Calu3 (cell line): ENCODE measurements at regions not wholly inside any gene's neighbourhood (a gene's known extent, or its start where the extent isn't known, plus 50 kb on each side); places are given as distances from the start of the nearest gene placed in this dataset.
"Not testable (repeated sequence)": the region's sequence is repeated elsewhere in the genome, so short reads cannot be mapped to it uniquely, and the experiment has no call there.

Source experiments
- BruUV-seq: library from RNA; stranded (reverse); fragments of 400-500 nt; replicated peaks from 2 replicates; lab custom pipeline; 2021; lab: Mats Ljungman, UMichigan
- CTCF ChIA-PET: fragments of 300-600 bp; sonication (Branson Sonifier 250); formaldehyde crosslinking; loops from one replicate; lab custom pipeline; 2022; ENCODE audit warnings: antibody characterized with exemption; lab: Charles Lee
- DNase-seq: peaks from one replicate; pipeline ENCODE4 v3.0.0; 2022
- H3K27ac Mint-ChIP-seq: one replicate; pipeline ENCODE4 v1.8.0; 2022; ENCODE audit warnings: mixed read lengths; ENCODE audit not compliant: unreplicated experiment
- H3K27me3 Mint-ChIP-seq: one replicate; pipeline ENCODE4 v1.8.0; 2022; ENCODE audit warnings: mixed read lengths; ENCODE audit not compliant: unreplicated experiment
- H3K36me3 Mint-ChIP-seq: one replicate; pipeline ENCODE4 v1.8.0; 2022; ENCODE audit warnings: mild to moderate bottlenecking, moderate library complexity, mixed read lengths; ENCODE audit not compliant: insufficient read depth, unreplicated experiment
- H3K4me1 Mint-ChIP-seq: one replicate; pipeline ENCODE4 v1.8.0; 2022; ENCODE audit warnings: mild to moderate bottlenecking, low read depth, mixed read lengths; ENCODE audit not compliant: unreplicated experiment
- H3K4me3 Mint-ChIP-seq: one replicate; pipeline ENCODE4 v1.8.0; 2022; ENCODE audit warnings: mild to moderate bottlenecking, low read depth, moderate library complexity, mixed read lengths; ENCODE audit not compliant: unreplicated experiment
- H3K9me3 Mint-ChIP-seq: one replicate; pipeline ENCODE4 v1.8.0; 2022; ENCODE audit warnings: low read depth, mixed read lengths; ENCODE audit not compliant: unreplicated experiment
- intact Hi-C: fragments of 100-400 bp; cut with micrococcal nuclease; formaldehyde crosslinking; loops from one replicate; pipeline ENCODE4 v1.10.0; 2022; ENCODE audit not compliant: unreplicated experiment
- TF ChIP-seq, protein P1 (sequence below): fragments of 200-600 bp; IDR thresholded peaks from one replicate; pipeline ENCODE4 v1.8.0; 2022; ENCODE audit warnings: antibody characterized with exemption; ENCODE audit not compliant: unreplicated experiment

DNA sequence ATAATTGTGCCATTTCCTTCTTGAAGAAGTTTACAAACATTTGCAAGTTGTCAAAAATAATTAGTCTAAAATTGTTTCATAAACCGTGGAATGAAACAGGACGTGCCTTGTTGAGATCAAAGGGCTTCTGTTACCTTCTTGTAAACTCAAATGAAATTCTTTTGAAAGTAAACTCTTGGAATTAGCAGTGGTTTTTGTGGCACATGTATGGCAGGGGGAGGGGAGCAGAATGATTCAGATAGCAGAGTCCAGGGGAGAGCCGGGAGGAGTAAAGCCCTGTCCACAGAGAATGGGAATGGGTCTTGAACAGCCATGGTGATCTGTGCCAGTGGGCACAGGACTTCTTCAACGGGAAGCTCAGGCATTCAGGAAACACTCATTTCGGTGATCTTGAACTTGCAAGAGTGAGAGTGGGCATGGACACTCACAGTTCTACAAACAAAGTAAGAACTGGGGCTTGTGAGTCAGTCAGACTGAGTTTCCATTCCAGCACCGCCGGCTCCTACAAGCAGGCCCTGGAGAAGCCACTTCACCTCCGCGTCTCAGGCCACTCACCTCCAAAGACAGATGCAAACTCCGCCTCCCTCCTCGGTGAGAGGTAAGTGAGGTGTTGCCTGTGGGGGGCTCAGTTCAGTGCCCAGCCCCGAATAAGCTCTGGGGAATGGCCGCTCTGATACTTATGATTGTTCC is 143.1 kb downstream of the CDH26 start:
- no peak for DNase-seq
- Mint-ChIP-seq H3K27me3 (peaks cover 84% of the 10 kb centered on the region), H3K9me3 (peaks cover 4% of the 10 kb centered on the region), H3K4me1 (no peaks in the 10 kb centered on the region), H3K4me3 (no peak overlapping the region), H3K27ac (no peak overlapping the region), H3K36me3 (no peaks in the 10 kb centered on the region)
- no TSS peak for BruUV-seq
- TF ChIP-seq, protein P1, sequence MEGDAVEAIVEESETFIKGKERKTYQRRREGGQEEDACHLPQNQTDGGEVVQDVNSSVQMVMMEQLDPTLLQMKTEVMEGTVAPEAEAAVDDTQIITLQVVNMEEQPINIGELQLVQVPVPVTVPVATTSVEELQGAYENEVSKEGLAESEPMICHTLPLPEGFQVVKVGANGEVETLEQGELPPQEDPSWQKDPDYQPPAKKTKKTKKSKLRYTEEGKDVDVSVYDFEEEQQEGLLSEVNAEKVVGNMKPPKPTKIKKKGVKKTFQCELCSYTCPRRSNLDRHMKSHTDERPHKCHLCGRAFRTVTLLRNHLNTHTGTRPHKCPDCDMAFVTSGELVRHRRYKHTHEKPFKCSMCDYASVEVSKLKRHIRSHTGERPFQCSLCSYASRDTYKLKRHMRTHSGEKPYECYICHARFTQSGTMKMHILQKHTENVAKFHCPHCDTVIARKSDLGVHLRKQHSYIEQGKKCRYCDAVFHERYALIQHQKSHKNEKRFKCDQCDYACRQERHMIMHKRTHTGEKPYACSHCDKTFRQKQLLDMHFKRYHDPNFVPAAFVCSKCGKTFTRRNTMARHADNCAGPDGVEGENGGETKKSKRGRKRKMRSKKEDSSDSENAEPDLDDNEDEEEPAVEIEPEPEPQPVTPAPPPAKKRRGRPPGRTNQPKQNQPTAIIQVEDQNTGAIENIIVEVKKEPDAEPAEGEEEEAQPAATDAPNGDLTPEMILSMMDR, result no peak
- CTCF ChIA-PET, result no interaction called here
- intact Hi-C loops, result no loop called here

DNA sequence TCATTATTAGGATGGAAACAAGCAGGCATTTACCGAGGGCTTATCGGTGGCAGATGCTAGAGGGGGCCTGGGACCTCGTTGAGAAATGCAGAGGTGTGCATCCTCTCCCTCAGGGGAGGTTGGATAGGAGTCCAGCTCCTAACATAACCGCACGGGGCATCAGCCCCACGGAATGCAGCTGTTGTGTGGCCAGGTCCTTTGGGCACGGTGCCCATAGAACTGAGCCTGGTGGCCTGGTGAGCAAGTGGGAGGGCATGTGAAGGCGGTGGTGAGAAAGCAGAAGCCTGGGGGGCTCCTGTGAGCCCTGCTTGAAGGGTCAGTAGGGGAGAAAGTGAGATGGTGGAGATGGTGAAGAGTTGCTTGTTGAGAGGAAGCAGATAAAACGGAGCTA is 143.7 kb downstream of the CDH26 start:
- CTCF ChIA-PET, result no interaction called here
- Mint-ChIP-seq H3K4me1 (no peaks in the 10 kb centered on the region), H3K4me3 (no peak overlapping the region), H3K9me3 (peaks cover 4% of the 10 kb centered on the region), H3K27me3 (peaks cover 84% of the 10 kb centered on the region), H3K36me3 (no peaks in the 10 kb centered on the region), H3K27ac (no peak overlapping the region)
- no peak for DNase-seq
- BruUV-seq, result no TSS peak
- TF ChIP-seq, protein P1, result no peak
- intact Hi-C loops, result no loop called here

DNA sequence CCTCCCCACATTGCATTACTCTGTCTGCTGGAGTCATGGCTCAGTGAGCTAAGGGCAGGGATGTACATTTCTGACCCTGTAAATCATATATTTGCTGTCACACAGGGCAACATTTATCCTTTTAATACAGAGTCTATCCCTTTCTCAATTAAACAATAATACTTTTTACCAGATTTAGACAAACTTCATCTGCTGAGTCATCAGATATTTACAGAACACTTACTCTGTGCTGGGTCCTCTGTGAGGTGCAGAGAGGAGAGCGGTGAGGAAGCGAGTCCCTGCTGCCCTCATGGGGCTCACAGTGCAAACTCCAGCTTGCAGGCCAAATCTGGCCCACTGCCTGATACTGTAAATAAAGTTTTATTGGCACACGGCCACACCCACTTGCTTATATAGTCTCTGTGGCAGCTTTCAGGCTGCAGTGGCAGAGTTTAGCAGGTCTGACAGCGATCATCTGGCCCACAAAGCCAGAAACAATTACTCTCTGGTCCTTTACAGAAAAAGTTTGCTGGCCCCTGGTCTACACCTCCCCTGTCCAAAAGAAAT is 144.5 kb downstream of the CDH26 start:
- Mint-ChIP-seq H3K27me3 (peaks cover 84% of the 10 kb centered on the region), H3K9me3 (peaks cover 3% of the 10 kb centered on the region), H3K4me3 (no peak overlapping the region), H3K27ac (no peak overlapping the region), H3K36me3 (no peaks in the 10 kb centered on the region), H3K4me1 (no peaks in the 10 kb centered on the region)
- intact Hi-C loops, result no loop called here
- no peak for DNase-seq
- CTCF ChIA-PET, result interaction anchor here (0.9 kb wide), 1 partner anchor 11 kb away, joined by 3 read pairs; no protein-coding TSS in a partner anchor
- BruUV-seq, result no TSS peak
- TF ChIP-seq, protein P1, result no peak

DNA sequence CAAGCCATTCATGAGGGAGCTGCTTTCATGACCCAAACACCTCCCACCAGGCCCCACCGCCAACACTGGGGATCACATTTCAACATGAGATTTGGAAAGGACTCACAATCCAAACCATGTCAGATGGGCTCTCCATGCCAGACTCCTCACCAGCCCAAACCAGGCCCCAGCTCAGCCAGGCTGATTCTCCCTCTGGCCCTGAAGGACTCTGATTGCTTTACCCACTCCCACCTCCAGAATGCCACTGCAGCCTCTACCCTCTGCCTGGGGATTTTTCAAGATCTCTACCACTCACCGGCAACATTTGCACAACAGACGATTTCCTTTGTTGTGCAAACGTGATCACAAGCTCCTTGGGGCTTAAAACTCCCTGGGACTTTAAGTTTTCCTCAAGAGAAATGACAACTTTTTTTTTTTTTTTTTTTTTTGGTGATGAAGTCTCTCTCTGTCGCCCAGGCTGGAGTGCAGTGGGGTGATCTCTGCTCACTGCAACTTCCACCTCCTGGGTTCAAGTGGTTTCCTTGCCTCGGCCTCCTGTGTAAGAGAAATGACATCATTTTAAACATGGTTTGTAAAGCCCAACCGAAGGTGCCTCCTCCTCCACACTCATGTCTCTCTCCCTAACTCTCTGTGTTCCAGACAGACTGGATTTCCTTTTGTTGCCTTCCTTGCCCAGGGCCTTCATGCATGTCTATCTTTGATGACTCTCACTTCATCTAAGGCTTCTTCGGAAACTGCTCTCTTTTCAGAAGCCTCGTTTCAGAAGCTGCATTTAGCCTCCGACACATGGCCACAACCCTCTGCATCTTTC is 147.0 kb downstream of the CDH26 start:
- CTCF ChIA-PET, result interaction anchor here (0.6 to 0.7 kb wide), 3 partner anchors 144 to 598 kb away, joined by 3 to 7 read pairs (median 3); no protein-coding TSS in a partner anchor
- Mint-ChIP-seq H3K27me3 (peaks cover 77% of the 10 kb centered on the region), H3K27ac (no peak overlapping the region), H3K4me1 (no peaks in the 10 kb centered on the region), H3K36me3 (no peaks in the 10 kb centered on the region), H3K9me3 (no peaks in the 10 kb centered on the region), H3K4me3 (no peak overlapping the region)
- intact Hi-C loops, result no loop called here
- no TSS peak for BruUV-seq
- TF ChIP-seq, protein P1, result no peak
- no peak for DNase-seq

DNA sequence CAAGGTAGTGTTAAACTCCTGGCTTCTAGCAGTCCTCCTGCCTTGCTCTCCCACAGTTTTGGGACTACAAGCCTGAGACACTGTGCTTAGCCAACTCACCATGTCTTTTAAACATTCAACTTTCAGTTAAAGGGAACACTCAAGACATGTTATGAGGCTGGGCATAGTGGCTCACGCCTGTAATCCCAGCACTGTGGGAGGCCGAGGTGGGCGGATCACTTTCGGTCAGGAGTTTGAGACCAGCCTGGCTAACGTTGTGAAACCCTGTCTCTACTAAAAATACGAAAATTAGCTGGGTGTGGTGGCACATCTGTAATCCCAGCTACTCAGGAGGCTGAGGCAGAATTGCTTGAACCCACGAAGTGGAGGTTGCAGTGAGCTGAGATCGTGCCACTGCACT is 148.0 kb downstream of the CDH26 start:
- H3K27ac Mint-ChIP-seq, CTCF ChIA-PET, H3K4me1 Mint-ChIP-seq, H3K36me3 Mint-ChIP-seq, BruUV-seq, intact Hi-C loops, H3K4me3 Mint-ChIP-seq, H3K9me3 Mint-ChIP-seq, DNase-seq: not testable (repeated sequence)
- peaks cover 68% of the 10 kb centered on the region for H3K27me3 Mint-ChIP-seq
